ENCODE measurements at regions not wholly inside any gene's neighbourhood (a gene's known extent, or its start where the extent isn't known, plus 50 kb on each side); places are given as distances from the start of the nearest gene placed in this dataset.

DNA sequence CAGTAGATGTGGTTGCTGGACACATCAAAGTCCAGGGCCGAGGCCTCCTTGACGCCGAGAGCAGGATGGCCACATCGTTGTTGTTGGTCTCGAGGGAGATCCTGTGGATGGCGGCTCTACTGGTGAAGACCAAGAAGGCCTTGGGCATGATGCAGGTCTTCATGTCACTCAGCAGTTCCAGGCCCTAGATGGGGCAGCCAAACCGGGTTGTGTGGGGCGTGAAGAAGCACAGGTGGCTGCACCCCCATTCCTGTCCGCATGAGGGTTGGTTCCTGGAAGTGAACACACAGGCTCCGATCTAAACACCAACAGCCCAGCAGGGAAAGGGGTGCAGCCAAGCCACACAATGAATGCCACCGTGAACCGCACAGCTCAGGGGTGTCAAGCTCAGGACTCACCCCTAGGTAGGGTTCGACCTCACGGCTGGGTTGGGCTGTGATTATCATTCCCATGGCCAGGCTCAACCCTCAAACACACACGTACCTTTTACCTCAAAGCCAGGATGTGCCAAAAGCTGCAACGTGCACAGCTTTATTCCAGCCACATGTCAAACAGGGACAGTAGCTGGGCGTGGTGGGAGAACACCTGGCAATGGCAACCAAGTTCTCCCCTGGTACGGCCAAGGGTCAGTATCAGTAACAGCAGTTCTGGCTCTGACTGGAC lies 132.3 kb downstream of the CRYBB2 start:
- no peak for DNase-seq
- Histone ChIP-seq H3K4me3 (no peak overlapping the region), H3K9me3 (no peaks in the 10 kb centered on the region), H3K27ac (no peak overlapping the region), H3K4me1 (no peaks in the 10 kb centered on the region), H3K27me3 (no peaks in the 10 kb centered on the region), H3K36me3 (no peaks in the 10 kb centered on the region)
- TF ChIP-seq, protein P1, sequence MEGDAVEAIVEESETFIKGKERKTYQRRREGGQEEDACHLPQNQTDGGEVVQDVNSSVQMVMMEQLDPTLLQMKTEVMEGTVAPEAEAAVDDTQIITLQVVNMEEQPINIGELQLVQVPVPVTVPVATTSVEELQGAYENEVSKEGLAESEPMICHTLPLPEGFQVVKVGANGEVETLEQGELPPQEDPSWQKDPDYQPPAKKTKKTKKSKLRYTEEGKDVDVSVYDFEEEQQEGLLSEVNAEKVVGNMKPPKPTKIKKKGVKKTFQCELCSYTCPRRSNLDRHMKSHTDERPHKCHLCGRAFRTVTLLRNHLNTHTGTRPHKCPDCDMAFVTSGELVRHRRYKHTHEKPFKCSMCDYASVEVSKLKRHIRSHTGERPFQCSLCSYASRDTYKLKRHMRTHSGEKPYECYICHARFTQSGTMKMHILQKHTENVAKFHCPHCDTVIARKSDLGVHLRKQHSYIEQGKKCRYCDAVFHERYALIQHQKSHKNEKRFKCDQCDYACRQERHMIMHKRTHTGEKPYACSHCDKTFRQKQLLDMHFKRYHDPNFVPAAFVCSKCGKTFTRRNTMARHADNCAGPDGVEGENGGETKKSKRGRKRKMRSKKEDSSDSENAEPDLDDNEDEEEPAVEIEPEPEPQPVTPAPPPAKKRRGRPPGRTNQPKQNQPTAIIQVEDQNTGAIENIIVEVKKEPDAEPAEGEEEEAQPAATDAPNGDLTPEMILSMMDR (IDR thresholded peaks at IDR 0.05) = no peak
- TF ChIP-seq POLR2A (IDR thresholded peaks at IDR 0.05) = no peak
- intact Hi-C loops (cut with DNase I; ENCODE audit: low total_unique reads) = no loop called here

GRCh38 chr22:25352294-25352680 lies 132.8 kb downstream of the CRYBB2 start:
- Histone ChIP-seq H3K9me3 (no peaks in the 10 kb centered on the region), H3K36me3 (no peaks in the 10 kb centered on the region), H3K27me3 (no peaks in the 10 kb centered on the region), H3K4me1 (no peaks in the 10 kb centered on the region), H3K27ac (no peak overlapping the region), H3K4me3 (no peak overlapping the region)
- no peak for TF ChIP-seq POLR2A (IDR thresholded peaks at IDR 0.05)
- TF ChIP-seq, protein P1 (IDR thresholded peaks at IDR 0.05) = no peak
- intact Hi-C loops (cut with DNase I; ENCODE audit: low total_unique reads) = no loop called here
- no peak for DNase-seq

GRCh38 chr22:25353516-25354445 lies 134.3 kb downstream of the CRYBB2 start:
- DNase-seq = no peak
- H3K27me3 ChIP-seq = no peaks in the 10 kb centered on the region

GRCh38 chr22:25354456-25354855 lies 135.0 kb downstream of the CRYBB2 start:
- intact Hi-C loops (cut with DNase I; ENCODE audit: low total_unique reads) = no loop called here
- DNase-seq = no peak
- TF ChIP-seq POLR2A (IDR thresholded peaks at IDR 0.05) = no peak
- TF ChIP-seq, protein P1 (IDR thresholded peaks at IDR 0.05) = no peak
- no peak overlapping the region for H3K4me3 ChIP-seq
- H3K27ac ChIP-seq = no peak overlapping the region
- H3K9me3 ChIP-seq = no peaks in the 10 kb centered on the region
- no peaks in the 10 kb centered on the region for H3K27me3 ChIP-seq
- no peaks in the 10 kb centered on the region for H3K4me1 ChIP-seq
- H3K36me3 ChIP-seq = no peaks in the 10 kb centered on the region

More at GRCh38 chr22:25353516-25354445, 134.3 kb downstream of the CRYBB2 start:
- Histone ChIP-seq H3K27ac (no peak overlapping the region), H3K4me3 (no peak overlapping the region), H3K36me3 (no peaks in the 10 kb centered on the region), H3K9me3 (no peaks in the 10 kb centered on the region), H3K4me1 (no peaks in the 10 kb centered on the region)
- intact Hi-C loops (cut with DNase I; ENCODE audit: low total_unique reads) = no loop called here
- TF ChIP-seq, protein P1 (IDR thresholded peaks at IDR 0.05) = no peak
- TF ChIP-seq POLR2A (IDR thresholded peaks at IDR 0.05) = no peak

DNA sequence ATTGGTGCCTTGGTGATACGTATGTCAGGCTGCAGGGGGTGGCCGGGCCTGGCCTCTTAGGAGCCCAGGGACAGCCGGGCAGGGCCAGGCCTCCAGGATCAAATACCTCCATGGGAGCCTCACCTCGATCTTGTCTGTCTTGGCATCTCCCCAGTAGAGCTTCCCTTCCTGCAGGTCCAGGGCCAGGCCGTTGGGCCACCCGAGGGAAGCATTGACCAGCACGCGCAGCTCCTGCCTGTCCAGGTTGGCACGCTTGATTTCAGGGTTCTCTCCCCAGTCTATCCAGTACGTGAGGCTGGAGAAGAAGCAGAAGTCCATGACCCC lies 137.7 kb downstream of the CRYBB2 start:
- intact Hi-C loops (cut with DNase I; ENCODE audit: low total_unique reads) = no loop called here
- Histone ChIP-seq H3K27me3 (no peaks in the 10 kb centered on the region), H3K36me3 (no peaks in the 10 kb centered on the region), H3K4me1 (no peaks in the 10 kb centered on the region), H3K27ac (no peak overlapping the region), H3K4me3 (no peak overlapping the region), H3K9me3 (no peaks in the 10 kb centered on the region)
- TF ChIP-seq, protein P1 (IDR thresholded peaks at IDR 0.05) = no peak
- TF ChIP-seq POLR2A (IDR thresholded peaks at IDR 0.05) = no peak
- no peak for DNase-seq
